HG02763 (cell line): ENCODE measurements at regions not wholly inside any gene's neighbourhood (a gene's known extent, or its start where the extent isn't known, plus 50 kb on each side); places are given as distances from the start of the nearest gene placed in this dataset.

Experiments
- ATAC-seq: cut with Tn5 transposase; IDR thresholded peaks from one replicate; pipeline ENCODE4 v1.9.1; 2021; ENCODE audit warnings: mild to moderate bottlenecking, moderate library complexity; ENCODE audit not compliant: unreplicated experiment

DNA sequence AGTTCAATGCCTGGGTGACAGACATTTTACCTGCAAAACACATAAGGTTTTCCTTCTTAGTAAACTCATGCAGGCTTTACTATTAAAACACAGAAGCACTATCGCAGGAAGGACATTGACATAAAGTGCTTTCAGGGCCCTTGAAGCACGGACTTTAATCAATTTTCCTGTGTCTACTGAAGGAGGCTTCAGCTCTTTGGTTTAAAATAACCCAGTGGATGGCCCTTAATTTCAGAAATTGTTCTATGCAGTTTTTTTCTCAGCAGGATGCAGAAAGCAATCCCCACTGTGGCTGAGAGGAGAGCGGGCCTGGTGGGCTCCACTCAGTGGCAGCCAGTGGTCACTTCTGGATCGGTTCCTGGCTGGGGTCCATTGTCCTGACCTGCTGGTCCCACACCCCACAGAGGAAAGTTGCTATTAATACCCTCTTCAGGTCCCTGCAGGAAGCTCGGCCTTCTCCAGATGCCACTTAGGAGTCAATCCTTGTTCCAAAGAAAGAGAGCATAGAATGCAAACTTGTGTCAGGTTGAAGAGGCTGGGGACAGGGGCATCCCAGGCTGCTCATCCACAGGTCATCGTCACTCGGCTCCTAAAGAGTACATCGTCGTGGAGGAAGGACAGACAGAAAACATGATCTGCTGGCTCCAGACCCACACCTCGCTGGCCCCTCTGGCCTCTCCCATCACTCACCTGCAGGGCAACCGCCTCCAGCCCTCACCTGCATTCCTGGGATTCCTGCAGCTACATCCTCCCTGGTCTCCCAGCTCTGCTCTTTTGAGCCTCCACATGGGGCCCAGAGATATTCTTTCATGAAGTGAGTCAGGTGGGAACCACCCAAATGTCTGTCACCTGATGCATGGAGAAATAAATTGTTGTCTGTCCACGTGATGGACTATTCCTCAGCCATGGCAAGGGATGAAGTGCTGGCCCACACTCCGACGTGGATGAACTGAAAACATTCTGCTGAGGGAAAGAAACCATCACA, 153.1 kb downstream of the PSMG1 start:
- ATAC-seq, result no peak

DNA sequence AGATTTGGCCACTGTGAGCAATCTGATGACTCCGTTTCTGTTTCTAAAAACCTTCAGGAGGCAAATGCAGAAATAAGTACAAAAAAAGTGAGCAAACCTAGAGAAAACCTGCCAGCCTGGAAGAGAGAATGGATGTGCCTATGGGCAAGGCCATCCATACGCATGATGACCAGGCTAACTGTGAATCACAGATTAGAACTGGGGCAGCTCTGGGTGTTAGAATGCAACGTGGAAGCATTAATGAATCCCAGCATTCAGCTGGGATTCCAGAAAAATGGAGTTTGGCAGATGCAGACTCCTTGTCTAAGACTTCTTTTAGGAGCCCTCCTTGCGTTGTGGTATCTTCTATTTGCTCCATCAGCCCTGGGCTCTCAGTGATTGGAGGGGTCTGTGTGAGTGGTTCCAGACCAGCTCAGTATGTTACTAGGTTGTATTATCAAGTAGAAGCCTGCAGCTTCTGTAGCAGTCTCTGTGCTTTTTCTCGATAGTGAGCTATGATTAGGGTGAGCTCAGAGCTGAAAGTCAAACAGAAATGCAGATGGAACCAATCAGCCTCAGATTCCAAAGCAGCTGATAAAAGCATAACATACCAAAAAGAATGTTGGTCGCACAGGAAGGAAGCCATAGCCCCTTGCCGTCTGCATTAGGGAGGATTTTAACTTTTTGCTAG, 154.0 kb downstream of the PSMG1 start:
- ATAC-seq, result no peak

- ATAC-seq, result no peak
Observed at GRCh38 chr21:39025198-39025597, 158.1 kb downstream of the PSMG1 start.

- no peak for ATAC-seq
Observed at GRCh38 chr21:39024538-39024937, 158.7 kb downstream of the PSMG1 start.

DNA sequence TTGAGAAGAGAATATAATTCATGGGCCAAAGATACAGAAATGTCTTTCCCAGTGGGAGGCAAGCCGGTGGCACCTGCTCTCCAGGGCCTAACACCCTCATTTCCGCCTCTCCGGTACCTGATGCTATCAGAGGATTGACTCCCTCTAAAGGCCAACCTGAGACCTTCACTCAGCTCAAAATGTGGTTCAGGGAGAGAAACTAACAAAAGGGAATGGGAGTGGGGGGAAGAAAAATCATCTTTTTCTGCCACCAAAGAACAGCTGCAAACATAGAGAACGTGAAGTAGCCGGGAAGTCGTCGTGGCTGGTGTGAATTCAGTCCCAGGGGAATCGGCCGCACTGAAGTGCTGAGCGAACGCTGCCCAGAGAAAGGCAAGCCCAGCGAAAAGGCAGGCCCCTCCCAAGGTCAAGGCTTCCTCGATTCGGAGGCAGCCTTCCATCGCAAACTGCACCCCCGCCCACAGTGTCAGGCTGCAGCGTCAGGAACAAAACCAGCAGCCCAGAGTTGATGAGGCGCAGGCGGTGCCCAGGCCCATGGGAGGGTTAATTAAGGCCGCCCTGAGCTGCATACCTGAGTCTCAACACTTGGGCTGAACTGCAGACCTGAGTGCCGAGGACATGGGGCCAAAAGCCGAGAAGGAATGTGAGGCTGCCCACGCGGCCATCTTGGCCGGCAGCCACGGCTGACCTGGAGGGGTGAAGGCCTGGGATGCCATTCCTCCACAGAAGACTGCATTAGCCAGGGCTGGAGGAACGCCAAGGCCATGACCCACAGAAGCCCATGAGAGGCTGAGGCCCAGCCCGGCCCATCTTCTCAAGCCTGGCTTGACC, 160.2 kb downstream of the PSMG1 start:
- no peak for ATAC-seq

GRCh38 chr21:39022466-39022862, 160.8 kb downstream of the PSMG1 start:
- no peak for ATAC-seq

DNA sequence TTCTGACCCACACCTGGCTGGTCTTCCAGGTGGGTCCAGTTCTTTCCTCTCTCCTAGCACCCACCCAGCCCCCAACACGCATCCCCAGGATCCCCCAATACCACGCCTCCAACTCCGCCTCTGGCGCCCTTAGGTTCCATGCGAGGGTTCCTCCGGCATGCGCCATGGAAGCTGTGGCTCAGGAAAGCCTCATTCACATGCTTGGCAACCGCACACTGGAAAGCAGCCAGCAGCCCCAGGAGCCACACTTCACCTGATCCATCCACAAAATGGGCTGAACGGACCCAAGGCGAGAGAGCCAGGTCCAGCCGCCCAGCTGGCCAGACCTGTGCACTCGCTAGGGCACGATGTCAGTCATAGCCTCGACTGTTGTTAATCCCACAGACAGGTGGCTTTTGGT, 161.2 kb downstream of the PSMG1 start:
- no peak for ATAC-seq

GRCh38 chr21:39021478-39021832, 161.8 kb downstream of the PSMG1 start:
- no peak for ATAC-seq

- ATAC-seq, result no peak
Observed at GRCh38 chr21:39020751-39021477, 162.3 kb downstream of the PSMG1 start.

- ATAC-seq, result no peak
Observed at GRCh38 chr21:39018730-39019129, 164.5 kb downstream of the PSMG1 start.

DNA sequence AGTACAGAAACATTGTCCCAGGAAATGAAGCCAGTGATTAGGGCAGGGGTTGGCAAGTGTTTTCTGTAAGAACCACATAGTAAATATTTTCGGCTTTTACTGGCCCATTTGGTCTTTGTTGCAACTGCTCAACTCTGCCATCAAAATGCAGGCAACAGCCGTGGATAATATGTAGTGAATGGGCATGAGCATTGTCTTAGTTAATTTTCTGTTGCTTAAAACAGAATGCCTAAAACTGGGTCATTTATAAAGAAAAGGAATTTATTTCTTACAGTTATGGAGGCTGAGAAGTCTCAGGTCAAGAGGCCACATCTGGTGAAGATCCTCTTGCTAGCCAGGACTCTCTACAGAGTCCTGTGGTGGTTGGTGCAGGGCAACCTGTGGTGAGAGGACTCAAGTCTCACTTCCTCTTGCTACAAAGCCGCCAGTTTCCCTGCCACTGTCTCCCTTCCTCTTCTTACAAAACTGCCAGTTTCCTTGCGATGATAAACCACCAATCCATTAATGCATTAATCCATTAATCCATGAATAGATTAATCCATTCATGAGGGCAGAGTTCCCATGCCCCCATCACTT, 166.4 kb downstream of the PSMG1 start:
- ATAC-seq, result peak; percentile 96

DNA sequence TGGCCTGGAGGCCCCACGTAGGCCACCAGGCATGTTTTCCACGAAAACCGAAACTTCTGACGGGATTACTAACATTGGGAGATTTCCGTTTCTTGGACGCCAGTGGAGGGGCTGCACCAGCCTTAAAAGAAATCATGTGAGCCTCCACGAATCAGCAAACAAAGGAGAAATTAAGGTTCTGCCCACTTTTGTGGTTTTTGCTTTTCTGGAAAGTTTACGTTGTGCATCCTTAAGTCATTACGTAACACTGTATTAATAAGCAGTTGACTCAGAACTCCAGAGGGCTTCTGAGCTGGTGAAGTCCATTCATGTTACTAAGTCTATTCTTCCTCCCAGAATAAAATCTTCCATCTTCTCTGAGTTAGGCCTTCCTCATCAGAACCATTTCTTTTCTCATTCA, 168.5 kb downstream of the PSMG1 start:
- no peak for ATAC-seq

DNA sequence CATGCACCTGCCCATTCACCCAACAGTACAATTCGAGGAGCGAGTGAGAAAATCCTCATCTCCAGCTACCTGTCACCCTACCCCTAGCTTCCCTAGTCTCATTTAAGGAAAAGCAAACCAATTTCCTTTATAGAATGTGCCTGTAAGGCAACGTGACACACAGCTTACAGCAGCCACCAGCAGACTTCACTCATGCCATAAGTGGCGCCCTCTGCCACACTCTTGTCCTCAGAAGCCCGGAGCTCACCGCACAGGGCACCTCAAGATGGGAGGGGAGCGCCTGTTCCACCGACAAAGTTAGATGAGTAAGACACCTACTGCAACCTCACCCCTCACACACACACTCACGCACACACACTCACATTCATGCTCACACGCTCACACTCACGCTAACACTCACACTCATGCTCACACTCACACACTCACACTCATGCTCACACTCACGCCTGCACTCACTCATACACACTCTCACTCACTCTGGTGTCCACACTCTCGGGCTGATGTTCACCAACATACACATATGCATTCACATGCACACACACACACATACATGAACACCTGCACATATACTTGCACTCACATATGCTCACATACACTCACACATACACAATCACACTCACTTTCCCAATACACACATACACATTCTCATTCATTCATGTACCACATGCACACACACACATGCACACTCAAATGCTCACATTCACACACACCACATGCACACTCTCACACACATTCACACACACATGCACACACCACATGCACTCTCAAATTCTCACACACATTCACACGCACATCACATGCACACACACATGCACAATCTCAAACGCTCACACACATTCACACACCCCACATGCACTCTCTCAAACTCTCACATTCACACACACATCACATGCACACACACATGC, 170.7 kb downstream of the PSMG1 start:
- ATAC-seq, result no peak

DNA sequence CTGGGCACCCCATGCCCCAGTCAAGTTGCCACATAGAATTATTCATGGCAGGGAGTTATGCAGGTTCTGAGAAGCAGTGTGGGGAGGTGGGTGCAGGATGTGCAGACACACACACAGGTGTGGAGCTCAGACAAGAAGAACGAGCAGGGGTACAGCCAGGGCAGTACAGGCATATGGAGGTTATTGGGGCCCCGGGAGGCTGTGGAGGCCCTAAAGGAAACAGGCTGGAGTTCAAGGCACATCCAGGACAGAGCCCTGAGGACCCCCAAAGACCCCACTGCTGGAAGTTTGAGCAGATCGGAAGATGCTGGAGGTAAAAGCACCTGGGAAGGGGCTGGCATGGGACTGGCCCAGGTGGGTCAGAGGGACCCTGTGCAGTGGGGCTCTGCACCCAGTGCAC, 171.3 kb downstream of the PSMG1 start:
- no peak for ATAC-seq

- ATAC-seq, result no peak
Observed at GRCh38 chr21:39010629-39011404, 172.4 kb downstream of the PSMG1 start.

GRCh38 chr21:39009587-39010225, 173.5 kb downstream of the PSMG1 start:
- no peak for ATAC-seq

DNA sequence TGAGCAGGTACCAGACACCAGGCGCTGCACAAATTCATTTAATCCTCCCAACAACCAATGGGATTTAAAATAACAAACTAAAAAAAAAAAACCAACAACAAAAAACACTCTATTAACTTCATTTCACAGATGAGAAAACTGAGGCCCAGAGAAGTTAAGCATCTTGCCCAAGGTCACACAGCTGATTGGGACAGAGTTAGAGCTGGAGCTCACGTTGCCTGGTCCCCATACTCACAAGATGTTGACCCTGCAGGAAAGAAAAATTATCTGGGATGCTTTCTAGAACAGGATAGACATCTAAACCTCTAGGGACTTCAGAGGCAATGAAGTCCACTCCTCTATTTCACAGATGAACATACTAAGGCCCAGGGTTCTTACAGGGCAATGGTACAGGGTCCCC, 175.3 kb downstream of the PSMG1 start:
- ATAC-seq, result no peak

DNA sequence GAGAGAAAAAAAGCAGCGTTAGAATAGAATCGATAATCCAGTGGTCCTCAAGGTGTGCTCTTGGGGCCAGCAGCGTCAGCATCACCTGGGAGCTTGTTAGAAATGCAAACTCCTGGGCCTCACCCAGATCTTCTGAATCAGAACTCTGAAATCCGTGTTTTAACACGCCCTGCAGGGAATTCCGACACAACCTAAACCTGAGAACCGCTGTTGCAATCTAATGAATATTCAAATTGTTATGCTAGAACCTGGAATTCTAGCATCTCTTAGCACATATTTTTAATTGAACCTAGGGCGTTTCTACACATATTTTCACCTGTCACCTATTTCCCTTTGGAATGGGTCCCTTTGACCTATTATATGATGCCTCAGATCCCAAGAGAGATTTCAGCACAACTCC, 175.7 kb downstream of the PSMG1 start:
- no peak for ATAC-seq
